ENCODE measurements at regions not wholly inside any gene's neighbourhood (a gene's known extent, or its start where the extent isn't known, plus 50 kb on each side); places are given as distances from the start of the nearest gene placed in this dataset.

- DNase-seq (no peak), ATAC-seq (ENCODE audit: low read depth) (no peak)
- no peaks in the 10 kb centered on the region for H3K27me3 ChIP-seq (replicated peaks in 1 of 4; ENCODE audit: control extremely low read depth in 1 of 4, control insufficient read depth in 3 of 4, insufficient read depth in 4 of 4, low read length in 3 of 4)
- Mint-ChIP-seq H3K4me1 (no peaks in the 10 kb centered on the region), H3K4me3 (no peak overlapping the region), H3K27me3 (no peaks in the 10 kb centered on the region), H3K9me3 (ENCODE audit: insufficient read depth) (no peaks in the 10 kb centered on the region), H3K27ac (no peak overlapping the region)
- no peaks in the 10 kb centered on the region for H3K36me3 ChIP-seq (replicated peaks in 1 of 2; ENCODE audit: control extremely low read depth in 1 of 2, control insufficient read depth in 1 of 2, extremely low read depth in 1 of 2, insufficient read depth in 2 of 2, low read length in 1 of 2)
- TF ChIP-seq CTCF (IDR thresholded peaks at IDR 0.05) (no peak), EZH2 (IDR thresholded peaks at IDR 0.05; ENCODE audit: borderline replicate concordance, insufficient read depth, low read depth, low read length, poor library complexity, severe bottlenecking) (no peak)
- POLR2A ChIA-PET: no interaction called here
- intact Hi-C loops (cut with micrococcal nuclease): no loop called here
- 83% methylated on average over 2 of the region's 3 CpGs for WGBS (ENCODE audit: insufficient coverage)
- H3K27ac ChIP-seq (ENCODE audit: low read length in 2 of 2): no peak overlapping the region
- no peak overlapping the region for H3K4me3 ChIP-seq (ENCODE audit: control extremely low read depth in 1 of 5, extremely low read depth in 1 of 5, insufficient read depth in 1 of 5, low read depth in 2 of 5, low read length in 4 of 5)
- no peaks in the 10 kb centered on the region for H3K9me3 ChIP-seq (ENCODE audit: control extremely low read depth in 1 of 3, control insufficient read depth in 2 of 3, insufficient read depth in 1 of 3, low read length in 2 of 3)
- no peak overlapping the region for H2AFZ ChIP-seq (ENCODE audit: insufficient read depth, low read depth, low read length, poor library complexity, severe bottlenecking)
- H3K4me1 ChIP-seq (ENCODE audit: control insufficient read depth in 2 of 2, insufficient read depth in 2 of 2, low read length in 2 of 2): no peaks in the 10 kb centered on the region
- H3K9ac ChIP-seq (ENCODE audit: low read length): no peak overlapping the region
- no peak overlapping the region for H3K4me2 ChIP-seq (replicated peaks; ENCODE audit: low read depth, low read length, poor library complexity, severe bottlenecking)
- CTCF ChIA-PET: no interaction called here
- no peaks in the 10 kb centered on the region for H4K20me1 ChIP-seq (ENCODE audit: control insufficient read depth, insufficient read depth, low read length, poor library complexity, severe bottlenecking)
- no peaks in the 10 kb centered on the region for H3K79me2 ChIP-seq (ENCODE audit: control insufficient read depth, insufficient read depth, low read length)
These were observed 329.1 kb downstream of the TFAP2B start for GRCh38 chr6:51147756-51148155.

GRCh38 chr6:51152594-51152993 is 333.9 kb downstream of the TFAP2B start:
- H3K4me3 ChIP-seq (ENCODE audit: control extremely low read depth in 1 of 5, extremely low read depth in 1 of 5, insufficient read depth in 1 of 5, low read depth in 2 of 5, low read length in 4 of 5): no peak overlapping the region
- H3K9me3 ChIP-seq (ENCODE audit: control extremely low read depth in 1 of 3, control insufficient read depth in 2 of 3, insufficient read depth in 1 of 3, low read length in 2 of 3): no peaks in the 10 kb centered on the region
- no peak overlapping the region for H3K9ac ChIP-seq (ENCODE audit: low read length)
- no peak overlapping the region for H2AFZ ChIP-seq (ENCODE audit: insufficient read depth, low read depth, low read length, poor library complexity, severe bottlenecking)
- no peaks in the 10 kb centered on the region for H3K79me2 ChIP-seq (ENCODE audit: control insufficient read depth, insufficient read depth, low read length)
- Mint-ChIP-seq H3K9me3 (ENCODE audit: insufficient read depth) (no peaks in the 10 kb centered on the region), H3K4me3 (no peak overlapping the region), H3K27me3 (no peaks in the 10 kb centered on the region), H3K27ac (no peak overlapping the region), H3K4me1 (no peaks in the 10 kb centered on the region)
- H3K27ac ChIP-seq (ENCODE audit: low read length in 2 of 2): no peak overlapping the region
- H3K4me2 ChIP-seq (replicated peaks; ENCODE audit: low read depth, low read length, poor library complexity, severe bottlenecking): no peak overlapping the region
- 47% methylated on average over 3 of the region's 3 CpGs for WGBS (ENCODE audit: insufficient coverage)
- no peaks in the 10 kb centered on the region for H3K27me3 ChIP-seq (replicated peaks in 1 of 4; ENCODE audit: control extremely low read depth in 1 of 4, control insufficient read depth in 3 of 4, insufficient read depth in 4 of 4, low read length in 3 of 4)
- CTCF ChIA-PET: no interaction called here
- intact Hi-C loops (cut with micrococcal nuclease): no loop called here
- DNase-seq (no peak), ATAC-seq (ENCODE audit: low read depth) (no peak)
- no peaks in the 10 kb centered on the region for H4K20me1 ChIP-seq (ENCODE audit: control insufficient read depth, insufficient read depth, low read length, poor library complexity, severe bottlenecking)
- no peaks in the 10 kb centered on the region for H3K36me3 ChIP-seq (replicated peaks in 1 of 2; ENCODE audit: control extremely low read depth in 1 of 2, control insufficient read depth in 1 of 2, extremely low read depth in 1 of 2, insufficient read depth in 2 of 2, low read length in 1 of 2)
- no peaks in the 10 kb centered on the region for H3K4me1 ChIP-seq (ENCODE audit: control insufficient read depth in 2 of 2, insufficient read depth in 2 of 2, low read length in 2 of 2)
- no peak for TF ChIP-seq CTCF (IDR thresholded peaks at IDR 0.05)
- TF ChIP-seq EZH2 (IDR thresholded peaks at IDR 0.05; ENCODE audit: borderline replicate concordance, insufficient read depth, low read depth, low read length, poor library complexity, severe bottlenecking): no peak
- POLR2A ChIA-PET: no interaction called here

All from B cell (primary cell).